WTC11 (cell line): ENCODE measurements at regions not wholly inside any gene's neighbourhood (a gene's known extent, or its start where the extent isn't known, plus 50 kb on each side); places are given as distances from the start of the nearest gene placed in this dataset.

Experiments
- ATAC-seq: fragments of 200-7000 bp; cut with Tn5 transposase; 2 replicates; pipeline ENCODE4 v1.10.0; 2021; ENCODE audit warnings: mild to moderate bottlenecking, moderate library complexity
- CTCF ChIA-PET: fragments of 300-600 bp; sonication (Branson Sonifier 250); formaldehyde crosslinking; loops from one replicate; lab custom pipeline; 2021; ENCODE audit warnings: antibody characterized with exemption; lab: Charles Lee
- POLR2A ChIA-PET: fragments of 350-600 bp; sonication (Branson Sonifier 250); formaldehyde crosslinking; loops from one replicate; lab custom pipeline; 2021; ENCODE audit warnings: antibody characterized with exemption; lab: Charles Lee
- DNase-seq: peaks from one replicate; pipeline ENCODE4 v3.0.0; 2021; ENCODE audit warnings: low spot score
- H3K27ac Mint-ChIP-seq: 2 replicates; pipeline ENCODE4 v1.8.0; 2021; ENCODE audit warnings: mixed read lengths
- H3K27me3 Mint-ChIP-seq: 2 replicates; pipeline ENCODE4 v1.8.0; 2021; ENCODE audit warnings: low read depth, mild to moderate bottlenecking, moderate library complexity, mixed read lengths
- H3K36me3 Mint-ChIP-seq: 2 replicates; pipeline ENCODE4 v1.8.0; 2021; ENCODE audit warnings: mixed read lengths
- H3K4me1 Mint-ChIP-seq: 2 replicates; pipeline ENCODE4 v1.8.0; 2022; ENCODE audit warnings: mixed read lengths
- H3K4me3 Mint-ChIP-seq: 2 replicates; pipeline ENCODE4 v1.8.0; 2021; ENCODE audit warnings: mild to moderate bottlenecking, moderate library complexity, mixed read lengths
- H3K9me3 Mint-ChIP-seq: 2 replicates; pipeline ENCODE4 v1.8.0; 2021; ENCODE audit warnings: mixed read lengths
- CREM ChIP-seq: sonication (generic); formaldehyde crosslinking; IDR thresholded peaks from 2 replicates; pipeline ENCODE4 v1.8.1; 2022; ENCODE audit warnings: mild to moderate bottlenecking, missing genetic modification reagents, moderate library complexity
- ELF4 ChIP-seq: sonication (generic); formaldehyde crosslinking; IDR thresholded peaks from 2 replicates; pipeline ENCODE4 v1.8.1; 2022; ENCODE audit warnings: low read depth, mild to moderate bottlenecking, moderate library complexity, missing genetic modification reagents
- EMX1 ChIP-seq: fragments of 250-450 bp; sonication (Bioruptor Pico); IDR thresholded peaks from 2 replicates; pipeline ENCODE4 v1.8.0; 2021; ENCODE audit warnings: mild to moderate bottlenecking
- ETV6 ChIP-seq: sonication (generic); formaldehyde crosslinking; IDR thresholded peaks from 2 replicates; pipeline ENCODE4 v1.8.1; 2022; ENCODE audit warnings: mild to moderate bottlenecking, missing genetic modification reagents
- IRF2 ChIP-seq: sonication (generic); formaldehyde crosslinking; IDR thresholded peaks from 2 replicates; pipeline ENCODE4 v1.8.0; 2022; ENCODE audit warnings: low read depth, missing genetic modification reagents, borderline replicate concordance
- JAZF1 ChIP-seq: fragments of 250-450 bp; sonication (Bioruptor Pico); IDR thresholded peaks from 2 replicates; pipeline ENCODE4 v1.9.0; 2021; ENCODE audit warnings: moderate library complexity, mild to moderate bottlenecking, inconsistent platforms
- RORB ChIP-seq: fragments of 250-450 bp; sonication (Bioruptor Pico); IDR thresholded peaks from 2 replicates; pipeline ENCODE4 v1.9.0; 2021; ENCODE audit warnings: mild to moderate bottlenecking
- TEAD4 ChIP-seq: sonication (generic); formaldehyde crosslinking; IDR thresholded peaks from 2 replicates; pipeline ENCODE4 v1.8.0; 2022; ENCODE audit warnings: mild to moderate bottlenecking, missing genetic modification reagents
- TP53 ChIP-seq: sonication (generic); formaldehyde crosslinking; IDR thresholded peaks from 2 replicates; pipeline ENCODE4 v1.8.1; 2023; ENCODE audit warnings: mild to moderate bottlenecking, missing genetic modification reagents
- ZNF219 ChIP-seq: sonication (generic); formaldehyde crosslinking; IDR thresholded peaks from 2 replicates; pipeline ENCODE4 v1.8.0; 2023; ENCODE audit warnings: missing genetic modification reagents, mild to moderate bottlenecking, borderline replicate concordance
- ZNF232 ChIP-seq: sonication (generic); formaldehyde crosslinking; IDR thresholded peaks from 2 replicates; pipeline ENCODE4 v1.8.0; 2022; ENCODE audit warnings: mild to moderate bottlenecking, missing genetic modification reagents
- ZNF416 ChIP-seq: fragments of 250-450 bp; sonication (Bioruptor Pico); IDR thresholded peaks from 2 replicates; pipeline ENCODE4 v1.9.0; 2021; ENCODE audit warnings: mild to moderate bottlenecking, inconsistent platforms
- ZNF423 ChIP-seq: fragments of 250-450 bp; sonication (Bioruptor Pico); IDR thresholded peaks from 2 replicates; pipeline ENCODE4 v2.1.2; 2022; ENCODE audit warnings: mild to moderate bottlenecking, moderate library complexity
- TF ChIP-seq, protein P1 (sequence below): sonication (generic); formaldehyde crosslinking; IDR thresholded peaks from 2 replicates; pipeline ENCODE4 v1.8.0; 2023; ENCODE audit warnings: missing genetic modification reagents, mild to moderate bottlenecking, borderline replicate concordance
- TF ChIP-seq, protein P2 (sequence below): fragments of 250-450 bp; sonication (Bioruptor Pico); IDR thresholded peaks from 2 replicates; pipeline ENCODE4 v1.9.0; 2021; ENCODE audit warnings: moderate library complexity, mild to moderate bottlenecking, inconsistent platforms, borderline replicate concordance
- TF ChIP-seq, protein P3 (sequence below): fragments of 250-450 bp; sonication (Bioruptor Pico); IDR thresholded peaks from 2 replicates; pipeline ENCODE4 v1.9.0; 2021; ENCODE audit warnings: mild to moderate bottlenecking
- TF ChIP-seq, protein P4 (sequence below): sonication (generic); formaldehyde crosslinking; IDR thresholded peaks from 2 replicates; pipeline ENCODE4 v1.8.1; 2023; ENCODE audit warnings: mild to moderate bottlenecking, missing genetic modification reagents, moderate library complexity
- TF ChIP-seq, protein P5 (sequence below): sonication (generic); formaldehyde crosslinking; IDR thresholded peaks from 2 replicates; pipeline ENCODE4 v1.8.0; 2022; ENCODE audit warnings: mild to moderate bottlenecking, missing genetic modification reagents
- TF ChIP-seq, protein P6 (sequence below): sonication (generic); formaldehyde crosslinking; IDR thresholded peaks from 2 replicates; pipeline ENCODE4 v1.8.1; 2022; ENCODE audit warnings: mild to moderate bottlenecking, missing genetic modification reagents, moderate library complexity, borderline replicate concordance
- TF ChIP-seq, protein P7 (sequence below): sonication (generic); formaldehyde crosslinking; IDR thresholded peaks from 2 replicates; pipeline ENCODE4 v1.8.0; 2023; ENCODE audit warnings: mild to moderate bottlenecking, missing genetic modification reagents

DNA sequence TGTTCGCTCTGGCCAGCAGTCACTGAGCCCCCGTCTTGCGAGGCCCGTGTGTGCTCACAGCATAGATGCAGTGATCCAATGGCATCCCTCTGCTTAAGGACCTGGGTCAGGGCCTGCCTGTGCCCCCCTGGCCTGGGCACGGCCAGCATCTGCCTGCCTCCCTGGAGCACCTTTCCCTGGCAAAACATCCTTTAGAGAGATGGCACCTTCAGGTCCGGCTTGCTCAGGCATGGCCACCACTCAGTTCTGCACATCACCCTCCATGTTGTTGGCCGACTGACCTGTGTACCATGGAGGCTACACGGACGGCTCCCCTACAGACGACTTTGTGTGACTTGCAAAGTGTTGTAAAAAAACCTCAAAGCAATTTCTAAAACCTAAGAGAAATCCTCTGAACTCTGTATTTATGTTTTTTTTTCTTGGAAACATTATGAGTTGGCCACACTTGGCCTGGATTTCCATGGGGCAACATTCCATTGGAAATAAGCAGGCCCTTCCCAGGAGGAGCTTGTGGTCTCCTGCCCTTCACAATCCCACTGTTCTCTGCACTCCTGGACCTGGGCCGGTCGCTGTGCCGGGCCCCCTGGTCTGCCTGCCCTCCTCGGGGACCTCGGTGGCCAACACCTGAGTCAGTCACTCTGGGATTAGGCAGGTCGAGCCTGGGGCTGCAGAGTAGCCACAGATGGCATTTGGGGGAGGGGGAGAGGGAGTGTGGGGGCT, 592.4 kb downstream of the TBC1D22A start (continued):
- TF ChIP-seq, protein P1, sequence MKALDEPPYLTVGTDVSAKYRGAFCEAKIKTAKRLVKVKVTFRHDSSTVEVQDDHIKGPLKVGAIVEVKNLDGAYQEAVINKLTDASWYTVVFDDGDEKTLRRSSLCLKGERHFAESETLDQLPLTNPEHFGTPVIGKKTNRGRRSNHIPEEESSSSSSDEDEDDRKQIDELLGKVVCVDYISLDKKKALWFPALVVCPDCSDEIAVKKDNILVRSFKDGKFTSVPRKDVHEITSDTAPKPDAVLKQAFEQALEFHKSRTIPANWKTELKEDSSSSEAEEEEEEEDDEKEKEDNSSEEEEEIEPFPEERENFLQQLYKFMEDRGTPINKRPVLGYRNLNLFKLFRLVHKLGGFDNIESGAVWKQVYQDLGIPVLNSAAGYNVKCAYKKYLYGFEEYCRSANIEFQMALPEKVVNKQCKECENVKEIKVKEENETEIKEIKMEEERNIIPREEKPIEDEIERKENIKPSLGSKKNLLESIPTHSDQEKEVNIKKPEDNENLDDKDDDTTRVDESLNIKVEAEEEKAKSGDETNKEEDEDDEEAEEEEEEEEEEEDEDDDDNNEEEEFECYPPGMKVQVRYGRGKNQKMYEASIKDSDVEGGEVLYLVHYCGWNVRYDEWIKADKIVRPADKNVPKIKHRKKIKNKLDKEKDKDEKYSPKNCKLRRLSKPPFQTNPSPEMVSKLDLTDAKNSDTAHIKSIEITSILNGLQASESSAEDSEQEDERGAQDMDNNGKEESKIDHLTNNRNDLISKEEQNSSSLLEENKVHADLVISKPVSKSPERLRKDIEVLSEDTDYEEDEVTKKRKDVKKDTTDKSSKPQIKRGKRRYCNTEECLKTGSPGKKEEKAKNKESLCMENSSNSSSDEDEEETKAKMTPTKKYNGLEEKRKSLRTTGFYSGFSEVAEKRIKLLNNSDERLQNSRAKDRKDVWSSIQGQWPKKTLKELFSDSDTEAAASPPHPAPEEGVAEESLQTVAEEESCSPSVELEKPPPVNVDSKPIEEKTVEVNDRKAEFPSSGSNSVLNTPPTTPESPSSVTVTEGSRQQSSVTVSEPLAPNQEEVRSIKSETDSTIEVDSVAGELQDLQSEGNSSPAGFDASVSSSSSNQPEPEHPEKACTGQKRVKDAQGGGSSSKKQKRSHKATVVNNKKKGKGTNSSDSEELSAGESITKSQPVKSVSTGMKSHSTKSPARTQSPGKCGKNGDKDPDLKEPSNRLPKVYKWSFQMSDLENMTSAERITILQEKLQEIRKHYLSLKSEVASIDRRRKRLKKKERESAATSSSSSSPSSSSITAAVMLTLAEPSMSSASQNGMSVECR (CRISPR knock-in tag): no peak
- TF ChIP-seq, protein P2, sequence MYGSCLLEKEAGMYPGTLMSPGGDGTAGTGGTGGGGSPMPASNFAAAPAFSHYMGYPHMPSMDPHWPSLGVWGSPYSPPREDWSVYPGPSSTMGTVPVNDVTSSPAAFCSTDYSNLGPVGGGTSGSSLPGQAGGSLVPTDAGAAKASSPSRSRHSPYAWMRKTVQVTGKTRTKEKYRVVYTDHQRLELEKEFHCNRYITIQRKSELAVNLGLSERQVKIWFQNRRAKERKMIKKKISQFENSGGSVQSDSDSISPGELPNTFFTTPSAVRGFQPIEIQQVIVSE (CRISPR knock-in tag): no peak
- TF ChIP-seq IRF2 (CRISPR knock-in tag) (no peak), ELF4 (CRISPR knock-in tag) (no peak), TEAD4 (CRISPR knock-in tag) (no peak)

DNA sequence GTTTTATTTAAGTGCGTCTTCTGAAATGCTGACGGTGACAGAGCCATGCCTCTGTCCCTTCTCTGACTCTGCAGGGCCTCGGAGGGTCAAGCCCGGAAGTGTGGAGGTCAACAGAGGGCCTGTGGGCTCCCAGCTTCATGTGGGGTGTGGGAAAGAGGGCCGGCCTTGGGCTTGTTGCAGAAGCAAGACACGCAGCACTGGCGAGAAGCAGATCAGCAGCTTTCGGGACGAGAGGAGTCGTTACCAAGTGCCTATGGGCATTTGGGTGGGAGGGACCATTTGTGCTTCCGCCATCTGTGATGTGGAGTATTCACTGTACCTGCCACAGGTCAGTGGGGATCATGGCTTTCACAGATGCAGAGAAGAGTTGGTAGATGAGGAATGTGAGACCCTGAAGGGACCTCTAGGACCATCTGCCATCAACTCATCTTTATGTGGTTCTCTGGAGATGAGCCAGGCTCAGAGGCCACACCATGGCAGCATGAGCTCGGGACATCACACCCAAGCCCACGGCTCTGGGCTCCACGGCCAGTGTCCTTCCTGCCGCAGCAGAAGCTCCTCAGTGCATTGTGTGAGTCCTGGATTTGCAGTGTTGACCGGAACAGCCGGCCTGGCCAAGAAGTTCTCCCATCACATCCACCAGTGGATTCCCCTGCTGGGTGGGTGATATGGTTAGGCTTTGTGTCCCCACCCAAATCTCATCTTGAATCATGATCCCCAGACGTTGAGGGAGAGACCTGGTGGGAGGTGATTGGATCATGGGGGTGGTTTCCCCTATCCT, 590.7 kb downstream of the TBC1D22A start:
- ChIA-PET CTCF (no interaction called here), POLR2A (no interaction called here)
- DNase-seq (no peak), ATAC-seq (no peak)
- H3K27ac Mint-ChIP-seq: no peak overlapping the region
- H3K4me1 Mint-ChIP-seq: no peaks in the 10 kb centered on the region
- no peak overlapping the region for H3K4me3 Mint-ChIP-seq
- H3K36me3 Mint-ChIP-seq: peaks cover 34% of the 10 kb centered on the region
- H3K27me3 Mint-ChIP-seq: peaks cover 8% of the 10 kb centered on the region
- H3K9me3 Mint-ChIP-seq: peaks cover 53% of the 10 kb centered on the region
- TF ChIP-seq ZNF232 (no peak), ZNF219 (no peak), RORB (CRISPR knock-in tag) (no peak), ZNF416 (CRISPR knock-in tag) (no peak), ETV6 (CRISPR knock-in tag) (no peak), TP53 (CRISPR knock-in tag) (no peak), CREM (no peak), EMX1 (CRISPR knock-in tag) (no peak), TEAD4 (CRISPR knock-in tag) (no peak), ZNF423 (no peak), JAZF1 (CRISPR knock-in tag) (no peak)
- TF ChIP-seq, protein P2 (CRISPR knock-in tag): no peak
- TF ChIP-seq, protein P3, sequence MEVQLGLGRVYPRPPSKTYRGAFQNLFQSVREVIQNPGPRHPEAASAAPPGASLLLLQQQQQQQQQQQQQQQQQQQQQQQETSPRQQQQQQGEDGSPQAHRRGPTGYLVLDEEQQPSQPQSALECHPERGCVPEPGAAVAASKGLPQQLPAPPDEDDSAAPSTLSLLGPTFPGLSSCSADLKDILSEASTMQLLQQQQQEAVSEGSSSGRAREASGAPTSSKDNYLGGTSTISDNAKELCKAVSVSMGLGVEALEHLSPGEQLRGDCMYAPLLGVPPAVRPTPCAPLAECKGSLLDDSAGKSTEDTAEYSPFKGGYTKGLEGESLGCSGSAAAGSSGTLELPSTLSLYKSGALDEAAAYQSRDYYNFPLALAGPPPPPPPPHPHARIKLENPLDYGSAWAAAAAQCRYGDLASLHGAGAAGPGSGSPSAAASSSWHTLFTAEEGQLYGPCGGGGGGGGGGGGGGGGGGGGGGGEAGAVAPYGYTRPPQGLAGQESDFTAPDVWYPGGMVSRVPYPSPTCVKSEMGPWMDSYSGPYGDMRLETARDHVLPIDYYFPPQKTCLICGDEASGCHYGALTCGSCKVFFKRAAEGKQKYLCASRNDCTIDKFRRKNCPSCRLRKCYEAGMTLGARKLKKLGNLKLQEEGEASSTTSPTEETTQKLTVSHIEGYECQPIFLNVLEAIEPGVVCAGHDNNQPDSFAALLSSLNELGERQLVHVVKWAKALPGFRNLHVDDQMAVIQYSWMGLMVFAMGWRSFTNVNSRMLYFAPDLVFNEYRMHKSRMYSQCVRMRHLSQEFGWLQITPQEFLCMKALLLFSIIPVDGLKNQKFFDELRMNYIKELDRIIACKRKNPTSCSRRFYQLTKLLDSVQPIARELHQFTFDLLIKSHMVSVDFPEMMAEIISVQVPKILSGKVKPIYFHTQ (CRISPR knock-in tag): no peak
- TF ChIP-seq, protein P4, sequence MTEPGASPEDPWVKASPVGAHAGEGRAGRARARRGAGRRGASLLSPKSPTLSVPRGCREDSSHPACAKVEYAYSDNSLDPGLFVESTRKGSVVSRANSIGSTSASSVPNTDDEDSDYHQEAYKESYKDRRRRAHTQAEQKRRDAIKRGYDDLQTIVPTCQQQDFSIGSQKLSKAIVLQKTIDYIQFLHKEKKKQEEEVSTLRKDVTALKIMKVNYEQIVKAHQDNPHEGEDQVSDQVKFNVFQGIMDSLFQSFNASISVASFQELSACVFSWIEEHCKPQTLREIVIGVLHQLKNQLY (CRISPR knock-in tag): no peak
- TF ChIP-seq, protein P5, sequence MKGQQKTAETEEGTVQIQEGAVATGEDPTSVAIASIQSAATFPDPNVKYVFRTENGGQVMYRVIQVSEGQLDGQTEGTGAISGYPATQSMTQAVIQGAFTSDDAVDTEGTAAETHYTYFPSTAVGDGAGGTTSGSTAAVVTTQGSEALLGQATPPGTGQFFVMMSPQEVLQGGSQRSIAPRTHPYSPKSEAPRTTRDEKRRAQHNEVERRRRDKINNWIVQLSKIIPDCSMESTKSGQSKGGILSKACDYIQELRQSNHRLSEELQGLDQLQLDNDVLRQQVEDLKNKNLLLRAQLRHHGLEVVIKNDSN: no peak
- TF ChIP-seq, protein P6, sequence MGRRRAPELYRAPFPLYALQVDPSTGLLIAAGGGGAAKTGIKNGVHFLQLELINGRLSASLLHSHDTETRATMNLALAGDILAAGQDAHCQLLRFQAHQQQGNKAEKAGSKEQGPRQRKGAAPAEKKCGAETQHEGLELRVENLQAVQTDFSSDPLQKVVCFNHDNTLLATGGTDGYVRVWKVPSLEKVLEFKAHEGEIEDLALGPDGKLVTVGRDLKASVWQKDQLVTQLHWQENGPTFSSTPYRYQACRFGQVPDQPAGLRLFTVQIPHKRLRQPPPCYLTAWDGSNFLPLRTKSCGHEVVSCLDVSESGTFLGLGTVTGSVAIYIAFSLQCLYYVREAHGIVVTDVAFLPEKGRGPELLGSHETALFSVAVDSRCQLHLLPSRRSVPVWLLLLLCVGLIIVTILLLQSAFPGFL (CRISPR knock-in tag): no peak
- TF ChIP-seq, protein P7, sequence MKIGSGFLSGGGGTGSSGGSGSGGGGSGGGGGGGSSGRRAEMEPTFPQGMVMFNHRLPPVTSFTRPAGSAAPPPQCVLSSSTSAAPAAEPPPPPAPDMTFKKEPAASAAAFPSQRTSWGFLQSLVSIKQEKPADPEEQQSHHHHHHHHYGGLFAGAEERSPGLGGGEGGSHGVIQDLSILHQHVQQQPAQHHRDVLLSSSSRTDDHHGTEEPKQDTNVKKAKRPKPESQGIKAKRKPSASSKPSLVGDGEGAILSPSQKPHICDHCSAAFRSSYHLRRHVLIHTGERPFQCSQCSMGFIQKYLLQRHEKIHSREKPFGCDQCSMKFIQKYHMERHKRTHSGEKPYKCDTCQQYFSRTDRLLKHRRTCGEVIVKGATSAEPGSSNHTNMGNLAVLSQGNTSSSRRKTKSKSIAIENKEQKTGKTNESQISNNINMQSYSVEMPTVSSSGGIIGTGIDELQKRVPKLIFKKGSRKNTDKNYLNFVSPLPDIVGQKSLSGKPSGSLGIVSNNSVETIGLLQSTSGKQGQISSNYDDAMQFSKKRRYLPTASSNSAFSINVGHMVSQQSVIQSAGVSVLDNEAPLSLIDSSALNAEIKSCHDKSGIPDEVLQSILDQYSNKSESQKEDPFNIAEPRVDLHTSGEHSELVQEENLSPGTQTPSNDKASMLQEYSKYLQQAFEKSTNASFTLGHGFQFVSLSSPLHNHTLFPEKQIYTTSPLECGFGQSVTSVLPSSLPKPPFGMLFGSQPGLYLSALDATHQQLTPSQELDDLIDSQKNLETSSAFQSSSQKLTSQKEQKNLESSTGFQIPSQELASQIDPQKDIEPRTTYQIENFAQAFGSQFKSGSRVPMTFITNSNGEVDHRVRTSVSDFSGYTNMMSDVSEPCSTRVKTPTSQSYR: no peak
